HG03571 (cell line): ENCODE measurements at regions not wholly inside any gene's neighbourhood (a gene's known extent, or its start where the extent isn't known, plus 50 kb on each side); places are given as distances from the start of the nearest gene placed in this dataset.

ENCODE experiments used
- ATAC-seq: cut with Tn5 transposase; IDR thresholded peaks from one replicate; pipeline ENCODE4 v1.9.1; 2021; ENCODE audit not compliant: unreplicated experiment

DNA sequence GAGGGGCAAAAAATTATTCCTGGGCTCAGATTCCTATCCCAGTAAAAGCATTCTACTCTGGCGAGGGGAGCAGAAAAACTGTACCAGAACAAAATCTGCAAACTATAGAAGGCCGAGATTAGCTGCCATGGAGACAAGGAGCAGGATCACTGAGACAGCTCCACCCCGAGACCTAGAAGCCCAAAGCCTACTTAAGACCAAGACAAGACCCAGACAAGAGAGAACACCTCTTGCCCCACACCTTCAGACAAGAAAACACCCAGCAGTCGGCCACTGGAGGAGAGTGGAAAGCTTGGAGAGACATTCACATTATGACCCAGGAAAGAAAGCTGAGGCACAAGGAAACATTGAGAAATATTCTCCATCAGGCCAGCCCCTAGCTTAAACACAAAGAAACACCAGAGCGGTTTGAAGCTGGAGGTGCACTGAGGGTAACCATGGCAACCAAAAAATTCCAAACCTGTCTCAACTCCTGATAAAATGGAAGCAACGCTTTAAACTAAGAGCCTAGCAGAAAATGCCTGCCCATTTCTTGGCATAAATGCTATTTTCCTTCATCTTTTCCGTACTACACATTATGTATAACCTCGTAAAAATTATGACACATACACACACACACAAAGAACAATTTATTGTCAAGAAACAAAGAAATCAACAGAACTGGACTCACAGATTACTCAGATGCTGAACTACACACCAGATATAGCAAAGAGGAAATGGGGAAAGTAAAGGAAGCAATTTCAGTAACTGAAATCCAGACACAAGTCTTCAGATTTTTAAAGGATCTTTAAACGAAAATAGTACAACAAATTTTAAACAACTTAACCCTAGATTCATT is 53.8 kb upstream of the FTMT start:
- no peak for ATAC-seq
